ENCODE measurements at regions not wholly inside any gene's neighbourhood (a gene's known extent, or its start where the extent isn't known, plus 50 kb on each side); places are given as distances from the start of the nearest gene placed in this dataset.
A peak's percentile ranks its signal among the peaks of the same experiment; 100 is the strongest.
"Not testable (repeated sequence)": the region's sequence is repeated elsewhere in the genome, so short reads cannot be mapped to it uniquely, and the experiment has no call there.

GRCh38 chr3:71928212-71928611, 143.3 kb upstream of the PROK2 start:
- DNase-seq (ENCODE audit: low read depth, low spot score): no peak

DNA sequence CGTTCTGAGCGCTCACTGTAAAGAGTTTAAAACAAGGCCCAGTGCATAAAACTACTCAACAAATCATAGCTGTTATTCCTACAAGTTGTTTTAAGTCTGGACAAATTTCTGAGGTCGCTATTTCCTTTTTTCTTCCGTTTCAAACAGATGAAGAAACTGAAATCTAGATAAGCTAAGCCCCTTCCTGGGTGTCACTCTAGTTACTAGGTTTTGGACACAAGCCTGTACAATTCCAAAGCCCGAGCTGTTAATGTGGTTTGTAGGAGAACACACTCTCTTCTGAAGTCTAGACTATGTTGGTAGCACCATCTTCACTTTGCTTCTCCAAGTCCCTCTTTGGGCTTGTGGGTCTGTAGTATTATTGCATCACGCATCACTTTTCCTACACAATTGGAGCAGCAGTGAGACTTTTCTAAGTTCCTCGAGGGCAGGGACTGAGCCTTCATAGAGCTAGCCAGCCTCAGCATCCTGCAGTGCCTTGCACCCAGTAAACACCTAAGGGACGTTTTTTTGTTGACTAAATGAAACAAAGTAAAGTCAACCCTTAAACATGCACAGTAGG, 142.6 kb upstream of the PROK2 start:
- DNase-seq (ENCODE audit: low read depth, low spot score): no peak

GRCh38 chr3:71926616-71927015, 141.7 kb upstream of the PROK2 start:
- DNase-seq (ENCODE audit: low read depth, low spot score): no peak

DNA sequence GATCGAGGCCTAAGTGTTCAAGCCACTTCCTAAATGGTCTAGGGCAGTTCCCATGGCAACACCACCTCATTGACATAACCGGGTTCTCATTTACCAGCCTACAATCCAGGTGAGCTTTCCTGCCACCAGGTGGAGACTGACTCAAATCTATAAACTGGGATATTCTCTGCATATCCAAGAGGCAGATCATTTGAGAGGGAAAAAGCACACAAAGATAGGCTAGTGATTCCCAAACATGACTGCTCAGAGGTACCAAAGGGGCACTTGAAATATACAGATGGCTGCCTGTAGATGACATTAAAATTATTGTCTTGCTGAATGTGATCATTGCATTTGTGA, 141.3 kb upstream of the PROK2 start:
- peak; percentile 89 for DNase-seq (ENCODE audit: low read depth, low spot score)

DNA sequence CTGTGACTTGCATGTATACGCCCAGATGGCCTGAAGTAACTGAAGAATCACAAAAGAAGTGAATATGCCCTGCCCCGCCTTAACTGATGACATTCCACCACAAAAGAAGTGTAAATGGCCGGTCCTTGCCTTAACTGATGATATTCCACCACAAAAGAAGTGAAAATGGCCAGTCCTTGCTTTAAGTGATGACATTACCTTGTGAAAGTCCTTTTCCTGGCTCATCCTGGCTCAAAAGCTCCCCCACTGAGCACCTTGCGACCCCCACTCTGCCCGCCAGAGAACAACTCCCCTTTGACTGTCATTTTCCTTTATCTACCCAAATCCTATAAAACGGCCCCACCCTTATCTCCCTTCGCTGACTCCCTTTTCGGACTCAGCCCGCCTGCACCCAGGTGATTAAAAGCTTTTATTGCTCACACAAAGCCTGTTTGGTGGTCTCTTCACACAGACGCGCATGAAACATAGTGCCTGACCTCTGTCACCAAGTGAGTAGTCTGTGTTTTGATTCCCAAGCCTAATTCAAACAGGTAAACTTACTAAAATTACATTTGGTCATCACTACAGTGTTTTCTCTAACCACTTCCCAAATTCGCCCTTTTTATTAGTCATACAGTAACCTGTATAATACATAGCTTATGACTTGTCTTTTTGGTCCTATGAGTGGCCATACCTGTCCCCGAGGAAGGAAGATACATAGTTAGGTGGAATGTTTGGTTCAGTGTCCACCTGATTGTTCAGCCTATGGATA, 140.7 kb upstream of the PROK2 start:
- DNase-seq (ENCODE audit: low read depth, low spot score): not testable (repeated sequence)

- no peak for DNase-seq (ENCODE audit: low read depth, low spot score)
These were observed 139.8 kb upstream of the PROK2 start for GRCh38 chr3:71924721-71925120.

- DNase-seq (ENCODE audit: low read depth, low spot score): no peak
These were observed 136.1 kb upstream of the PROK2 start for GRCh38 chr3:71921036-71921435.

- no peak for DNase-seq (ENCODE audit: low read depth, low spot score)
These were observed 134.6 kb upstream of the PROK2 start for GRCh38 chr3:71919572-71919971.

GRCh38 chr3:71917545-71917944, 132.6 kb upstream of the PROK2 start:
- no peak for DNase-seq (ENCODE audit: low read depth, low spot score)

DNA sequence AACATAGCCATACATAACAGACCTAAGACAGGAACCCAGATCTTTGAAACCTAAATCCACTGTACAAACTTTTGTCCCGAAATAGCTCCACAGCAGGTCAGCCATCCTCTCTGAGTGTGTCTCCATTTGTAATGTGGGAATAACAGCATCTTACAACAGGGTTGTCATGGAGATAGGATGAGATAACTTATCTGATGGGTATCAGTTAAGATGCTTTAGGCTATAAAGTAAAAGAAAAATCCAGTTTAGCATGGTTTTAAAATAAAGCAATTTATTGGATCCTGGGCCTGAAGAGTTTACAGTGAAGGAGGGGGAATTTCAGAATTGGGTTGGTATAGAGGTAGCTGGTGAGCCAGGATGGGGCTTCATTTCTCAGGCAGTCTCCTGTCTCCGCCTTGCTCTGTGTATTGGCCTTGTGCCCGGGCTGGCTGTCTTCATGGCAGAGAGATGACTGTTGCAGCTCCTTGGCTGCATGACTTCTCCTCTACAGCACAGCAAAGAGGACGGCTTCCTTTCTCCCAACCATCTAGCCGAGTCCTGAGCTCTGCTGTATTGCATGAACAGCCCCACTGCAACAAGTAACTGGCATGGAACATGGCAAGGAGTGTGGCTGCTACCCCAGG, 131.9 kb upstream of the PROK2 start:
- DNase-seq (ENCODE audit: low read depth, low spot score): no peak

DNA sequence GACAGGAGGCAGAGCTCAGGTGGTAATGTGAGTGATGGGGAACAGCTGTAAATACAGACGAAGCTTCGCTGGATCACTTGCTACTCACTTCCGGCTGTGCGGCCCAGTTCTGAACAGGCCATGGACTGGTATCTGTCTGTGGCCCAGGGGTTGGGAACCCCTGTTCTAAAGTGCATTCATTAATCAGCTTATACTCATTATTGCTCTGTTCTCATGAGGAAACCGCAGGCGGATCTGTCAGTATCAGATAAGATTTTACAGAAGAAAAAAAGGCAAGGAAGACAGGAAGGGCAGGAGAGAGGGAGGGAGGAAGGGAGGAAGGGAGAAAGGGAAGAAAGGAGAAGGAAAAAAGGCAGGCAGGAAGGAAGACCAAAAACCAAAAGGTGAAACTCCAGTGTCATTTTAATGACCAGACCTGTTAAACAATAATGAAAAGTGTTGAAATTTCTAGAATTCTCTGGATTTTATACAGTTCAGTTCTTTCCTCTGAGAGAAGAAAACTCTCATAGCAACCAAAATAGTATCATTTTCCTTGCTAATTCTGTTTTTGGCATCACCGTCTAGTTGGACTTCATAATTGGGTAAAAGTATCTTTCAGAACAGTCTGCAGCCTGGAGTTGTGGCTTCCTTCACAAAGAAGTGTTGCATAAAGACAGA, 128.0 kb upstream of the PROK2 start:
- no peak for DNase-seq (ENCODE audit: low read depth, low spot score)

DNA sequence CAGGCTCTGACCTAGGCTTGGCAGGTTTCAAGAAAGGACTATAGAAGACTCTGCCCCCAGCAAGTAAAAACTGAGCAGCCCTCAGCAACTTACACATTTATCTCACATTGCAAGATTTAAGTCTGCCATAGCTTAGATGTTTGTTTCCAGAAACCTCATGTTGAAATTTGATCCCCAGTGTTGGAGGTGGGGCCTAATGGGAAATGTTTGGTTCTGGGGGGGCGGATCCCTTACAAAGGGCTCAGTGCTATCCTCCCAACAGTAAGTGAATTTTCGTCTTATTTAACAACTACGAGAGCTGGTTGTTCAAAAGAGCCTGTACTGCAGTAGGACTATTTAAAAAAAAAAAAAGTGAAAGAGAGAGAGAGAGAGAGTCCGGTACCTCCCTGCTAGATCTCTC, 125.2 kb upstream of the PROK2 start:
- no peak for DNase-seq (ENCODE audit: low read depth, low spot score)

GRCh38 chr3:71907996-71908395, 123.0 kb upstream of the PROK2 start:
- DNase-seq (ENCODE audit: low read depth, low spot score): no peak

DNA sequence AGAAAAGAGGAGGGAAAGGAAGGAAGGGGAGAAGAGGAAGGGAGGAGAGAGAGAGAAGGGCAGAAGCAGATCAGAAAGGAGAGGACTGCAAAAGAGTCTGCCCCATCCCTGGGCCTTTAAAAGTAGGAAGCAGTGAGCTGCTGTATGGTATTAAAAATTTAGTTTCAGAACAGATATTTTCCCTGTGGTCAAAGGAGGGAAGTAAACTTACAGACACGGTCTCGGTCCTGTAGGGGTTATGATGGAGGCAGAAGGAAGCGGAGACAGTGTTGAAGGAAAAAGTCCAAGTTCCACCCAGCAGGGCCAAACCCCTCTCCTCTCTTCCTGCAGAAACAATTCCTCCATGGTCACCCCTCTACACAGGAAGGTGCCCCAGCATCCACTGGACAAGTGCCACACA, 122.0 kb upstream of the PROK2 start:
- no peak for DNase-seq (ENCODE audit: low read depth, low spot score)

GRCh38 chr3:71905426-71905825, 120.5 kb upstream of the PROK2 start:
- DNase-seq (ENCODE audit: low read depth, low spot score): no peak

DNA sequence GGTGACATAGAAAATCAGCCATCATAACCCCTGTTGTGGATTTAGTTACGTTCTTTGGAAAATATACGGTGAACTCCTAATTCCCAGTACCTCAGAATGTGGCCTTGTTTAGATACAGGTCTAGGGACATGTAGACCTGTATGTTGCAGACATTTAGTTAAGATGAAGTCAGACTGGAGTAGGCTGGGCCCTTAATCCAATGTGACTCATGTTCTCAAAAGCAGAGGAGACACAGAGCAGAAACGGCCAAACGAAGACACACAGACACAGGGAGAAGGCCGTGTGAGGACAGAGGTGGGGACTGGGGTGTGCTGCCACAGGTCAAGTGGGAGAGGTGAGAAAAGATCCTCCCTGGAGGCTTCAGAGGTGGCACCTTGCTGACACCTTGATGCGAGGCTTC, 119.0 kb upstream of the PROK2 start:
- no peak for DNase-seq (ENCODE audit: low read depth, low spot score)

DNA sequence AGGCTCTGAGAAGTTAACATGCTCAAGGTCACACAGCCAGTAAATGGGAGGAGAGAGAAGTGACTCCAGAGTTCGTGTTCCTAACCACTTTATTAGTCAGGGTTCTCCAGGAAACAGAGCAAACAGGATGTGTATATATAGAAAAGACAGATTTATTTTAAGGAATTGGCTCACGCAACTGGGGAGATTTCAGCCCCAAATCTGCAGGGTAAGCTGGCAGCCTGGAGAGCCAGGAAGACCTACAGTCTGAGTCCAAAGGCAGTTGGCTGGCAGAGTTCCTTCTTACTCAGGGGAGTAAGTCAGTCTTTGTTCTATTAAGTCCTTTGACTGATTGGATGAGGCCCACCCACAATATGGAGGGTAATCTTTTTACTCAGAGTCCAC, 118.2 kb upstream of the PROK2 start:
- DNase-seq (ENCODE audit: low read depth, low spot score): no peak

- DNase-seq (ENCODE audit: low read depth, low spot score): no peak
These were observed 117.5 kb upstream of the PROK2 start for GRCh38 chr3:71902258-71903111.

DNA sequence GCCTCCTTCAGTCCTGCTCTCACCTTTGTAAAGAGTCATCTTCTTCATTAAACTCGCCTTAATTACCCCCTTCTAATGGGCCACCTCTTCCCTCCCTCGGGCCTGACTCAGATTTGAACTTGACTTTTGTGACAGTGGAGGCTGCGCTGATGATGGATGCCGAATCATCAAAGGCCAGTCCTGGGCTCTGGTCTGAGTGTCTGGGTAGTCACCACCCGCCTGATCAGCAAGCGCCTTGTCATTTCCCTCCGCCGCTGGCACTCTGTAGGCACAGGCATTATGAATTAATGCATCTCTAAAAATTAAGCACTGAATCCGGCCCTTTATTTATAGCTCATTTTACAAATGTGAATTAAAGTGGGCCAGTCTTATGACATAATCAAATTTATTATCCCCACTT, 116.7 kb upstream of the PROK2 start:
- no peak for DNase-seq (ENCODE audit: low read depth, low spot score)

- DNase-seq (ENCODE audit: low read depth, low spot score): no peak
These were observed 115.1 kb upstream of the PROK2 start for GRCh38 chr3:71900057-71900456.

DNA sequence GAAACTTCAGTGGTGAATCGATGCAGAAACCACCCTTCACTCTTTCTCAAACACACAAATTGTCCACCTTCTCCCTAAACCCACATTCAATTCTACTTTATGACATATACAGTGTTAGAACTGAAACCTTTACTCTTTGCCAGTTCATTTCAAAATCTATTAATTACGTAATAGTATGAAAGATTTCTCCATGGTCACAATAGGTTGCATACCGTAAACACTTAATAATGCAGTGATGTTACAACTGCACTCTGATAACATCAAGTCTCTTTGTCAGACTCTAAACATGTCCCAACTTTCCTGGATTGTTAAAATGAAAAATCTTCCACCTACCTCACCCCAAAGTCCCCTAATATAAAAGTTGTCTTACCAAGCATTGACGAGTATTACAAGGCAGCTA, 111.8 kb upstream of the PROK2 start:
- no peak for DNase-seq (ENCODE audit: low read depth, low spot score)
